Esophagus (tissue), 2 donors: ENCODE measurements at regions not wholly inside any gene's neighbourhood (a gene's known extent, or its start where the extent isn't known, plus 50 kb on each side); places are given as distances from the start of the nearest gene placed in this dataset.

Experiments
- H3K27ac ChIP-seq, 2 donors: one replicate each; pipeline ENCODE4 v1.5.1; 2013; ENCODE audit warnings: low read depth in 2 of 2, mild to moderate bottlenecking in 2 of 2, inconsistent platforms in 1 of 2, low read length in 1 of 2, moderate library complexity in 1 of 2
- H3K27me3 ChIP-seq, 2 donors: one replicate each; pipeline ENCODE4 v1.6.1; 2013; ENCODE audit warnings: low read length in 2 of 2, control low read depth in 1 of 2, mild to moderate bottlenecking in 1 of 2; ENCODE audit not compliant: insufficient read depth in 2 of 2, control insufficient read depth in 1 of 2
- H3K36me3 ChIP-seq, 2 donors: one replicate each; pipeline ENCODE4 v1.6.1; 2013; ENCODE audit warnings: low read length in 1 of 2; ENCODE audit not compliant: control insufficient read depth in 2 of 2, insufficient read depth in 2 of 2
- H3K4me1 ChIP-seq, 2 donors: one replicate each; pipeline ENCODE4 v1.6.1; 2013; ENCODE audit warnings: low read length in 1 of 2; ENCODE audit not compliant: control insufficient read depth in 2 of 2, insufficient read depth in 2 of 2
- H3K4me3 ChIP-seq, 2 donors: one replicate each; pipeline ENCODE4 v1.5.1; 2013; ENCODE audit warnings: low read length in 2 of 2, mild to moderate bottlenecking in 2 of 2, low read depth in 1 of 2, moderate library complexity in 1 of 2
- H3K9me3 ChIP-seq, 2 donors: one replicate each; pipeline ENCODE4 v1.6.1; 2013; ENCODE audit warnings: mild to moderate bottlenecking in 2 of 2, low read depth in 1 of 2, low read length in 1 of 2, moderate library complexity in 1 of 2; ENCODE audit not compliant: control insufficient read depth in 2 of 2, insufficient read depth in 1 of 2
- WGBS, 2 donors: extraction: QIAGEN DNeasy Blood & Tissue Kit; methylation state at CpG; one replicate each; pipeline ENCODE4 v1.1.7; 2013; 5-methylcytosine and 5-hydroxymethylcytosine counted together
- donor health status: healthy with polysubstance abuse.
- donor health status: Bipolar disorder and iron deficiency.

DNA sequence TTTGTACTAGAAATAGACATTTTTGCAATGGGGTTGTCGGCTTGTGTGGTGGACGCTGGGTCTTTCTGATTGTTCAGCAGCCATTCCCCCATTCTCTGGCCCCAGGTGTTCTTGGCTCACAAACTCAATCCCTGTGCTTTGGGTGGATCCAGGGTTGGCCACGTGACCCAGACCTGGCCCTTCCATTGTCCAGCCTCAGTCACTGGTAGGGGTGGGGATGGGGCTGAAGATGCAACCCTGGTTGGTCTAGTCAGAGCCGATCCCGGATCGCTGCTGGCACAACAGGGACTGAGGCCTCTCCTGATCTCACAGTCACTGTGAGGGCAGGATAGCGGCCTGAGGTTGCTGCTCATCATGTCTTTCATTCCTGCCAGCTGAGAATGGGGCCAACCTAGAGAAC, 365.3 kb upstream of the SULF2 start:
- WGBS, 2 donors, result 90 to 92% methylated on average over 7 of the region's 7 CpGs
- H3K27me3 ChIP-seq, result peaks cover 0 to 4% of the 10 kb centered on the region in 2 donors
- no peak overlapping the region for H3K4me3 ChIP-seq
- no peaks in the 10 kb centered on the region for H3K4me1 ChIP-seq
- H3K9me3 ChIP-seq, result peaks cover 0 to 3% of the 10 kb centered on the region in 2 donors
- H3K27ac ChIP-seq, result no peak overlapping the region
- H3K36me3 ChIP-seq, result no peaks in the 10 kb centered on the region

DNA sequence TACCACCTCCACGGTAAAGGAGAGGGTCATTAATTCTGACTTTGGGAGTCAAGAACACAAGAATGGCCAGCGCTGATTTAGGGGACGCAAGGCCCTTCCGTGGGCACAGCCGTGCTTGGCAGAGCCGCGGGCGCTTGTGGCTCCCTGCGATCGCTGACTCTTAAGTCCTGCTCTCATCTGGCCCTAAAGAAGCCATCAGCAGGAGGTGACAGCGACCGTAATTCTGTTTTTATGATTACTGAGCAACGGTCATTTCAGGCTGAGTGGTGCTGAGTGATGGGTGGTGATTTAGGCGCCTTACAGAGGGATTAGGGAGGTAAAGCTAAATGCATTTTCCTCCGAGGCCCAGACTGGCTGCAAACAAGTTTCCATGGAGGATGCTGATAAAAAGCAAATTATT, 364.6 kb upstream of the SULF2 start:
- WGBS, 2 donors, result 79 to 85% methylated on average over 15 of the region's 15 CpGs
- peaks cover 0 to 4% of the 10 kb centered on the region in 2 donors for H3K27me3 ChIP-seq

GRCh38 chr20:48148916-48149672, 363.8 kb upstream of the SULF2 start:
- Histone ChIP-seq H3K27me3 (peaks cover 0 to 4% of the 10 kb centered on the region in 2 donors), H3K36me3 (no peaks in the 10 kb centered on the region), H3K27ac (no peak overlapping the region), H3K9me3 (peaks cover 0 to 3% of the 10 kb centered on the region in 2 donors), H3K4me1 (no peaks in the 10 kb centered on the region), H3K4me3 (no peak overlapping the region)
- WGBS, 2 donors, result 66 to 94% methylated on average over 13 of the region's 13 CpGs

More for the DNA sequence above, 364.6 kb upstream of the SULF2 start:
- H3K4me3 ChIP-seq, result no peak overlapping the region
- no peak overlapping the region for H3K27ac ChIP-seq
- H3K4me1 ChIP-seq, result no peaks in the 10 kb centered on the region
- no peaks in the 10 kb centered on the region for H3K36me3 ChIP-seq
- H3K9me3 ChIP-seq, result peaks cover 0 to 3% of the 10 kb centered on the region in 2 donors

DNA sequence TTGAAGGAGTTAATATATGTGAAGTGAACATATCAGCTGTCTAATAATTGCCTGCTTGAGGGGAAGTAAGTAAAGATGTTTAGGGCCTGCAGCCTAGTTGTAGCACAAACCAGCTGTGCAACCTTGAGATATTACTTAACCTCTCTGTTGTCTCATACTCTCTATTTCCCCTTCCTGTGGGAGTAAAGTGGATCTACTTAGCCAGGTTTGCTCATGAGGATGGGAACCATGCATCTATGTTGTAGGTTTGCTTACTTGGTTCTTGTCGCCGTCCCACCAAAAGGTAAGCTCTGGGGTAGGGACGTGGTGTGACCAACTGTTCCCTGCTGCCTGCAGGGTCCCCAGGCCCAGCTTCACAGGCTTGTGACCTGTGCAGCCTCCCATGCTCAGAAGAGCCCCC, 362.7 kb upstream of the SULF2 start:
- 93 to 96% methylated on average over 3 of the region's 3 CpGs for WGBS, 2 donors
- Histone ChIP-seq H3K4me3 (no peak overlapping the region), H3K4me1 (no peaks in the 10 kb centered on the region), H3K27me3 (peaks cover 0 to 4% of the 10 kb centered on the region in 2 donors), H3K36me3 (no peaks in the 10 kb centered on the region), H3K27ac (no peak overlapping the region), H3K9me3 (peaks cover 0 to 3% of the 10 kb centered on the region in 2 donors)

DNA sequence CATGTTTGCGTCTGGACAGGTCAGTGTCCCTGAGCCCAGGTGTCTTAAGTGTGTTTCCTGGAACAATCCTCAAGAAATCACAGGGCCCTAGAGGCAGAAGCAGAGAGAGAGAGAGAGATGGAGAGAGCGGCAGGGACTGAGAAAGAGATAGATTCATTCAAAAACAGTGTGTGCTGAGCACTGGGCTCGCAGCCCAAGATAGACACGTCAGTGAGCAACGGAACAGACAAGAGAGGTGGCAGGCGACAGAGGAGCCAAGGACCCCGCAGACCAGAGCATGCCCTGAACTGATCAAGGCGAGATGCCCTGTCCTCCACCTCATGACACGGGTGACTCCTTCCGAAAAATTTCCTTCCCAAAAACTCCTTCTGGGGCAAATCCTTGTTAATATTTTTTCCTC, 362.0 kb upstream of the SULF2 start:
- Histone ChIP-seq H3K27ac (no peak overlapping the region), H3K27me3 (no peaks in the 10 kb centered on the region), H3K4me1 (no peaks in the 10 kb centered on the region), H3K9me3 (peaks cover 0 to 3% of the 10 kb centered on the region in 2 donors), H3K4me3 (no peak overlapping the region), H3K36me3 (no peaks in the 10 kb centered on the region)
- WGBS, 2 donors, result 86 to 88% methylated on average over 10 of the region's 10 CpGs

GRCh38 chr20:48146877-48147276, 361.6 kb upstream of the SULF2 start:
- 56 to 69% methylated on average over 7 of the region's 7 CpGs for WGBS, 2 donors
- Histone ChIP-seq H3K4me3 (no peak overlapping the region), H3K27me3 (no peaks in the 10 kb centered on the region), H3K36me3 (no peaks in the 10 kb centered on the region), H3K9me3 (peaks cover 0 to under 1% of the 10 kb centered on the region in 2 donors), H3K27ac (no peak overlapping the region), H3K4me1 (no peaks in the 10 kb centered on the region)

GRCh38 chr20:48146308-48146707, 361.0 kb upstream of the SULF2 start:
- Histone ChIP-seq H3K9me3 (no peaks in the 10 kb centered on the region), H3K4me1 (no peaks in the 10 kb centered on the region), H3K36me3 (no peaks in the 10 kb centered on the region), H3K4me3 (no peak overlapping the region), H3K27ac (no peak overlapping the region), H3K27me3 (no peaks in the 10 kb centered on the region)
- 89 to 91% methylated on average over 3 of the region's 3 CpGs for WGBS, 2 donors

- Histone ChIP-seq H3K27ac (no peak overlapping the region), H3K4me3 (no peak overlapping the region), H3K36me3 (no peaks in the 10 kb centered on the region), H3K9me3 (no peaks in the 10 kb centered on the region), H3K4me1 (no peaks in the 10 kb centered on the region), H3K27me3 (no peaks in the 10 kb centered on the region)
- 84 to 85% methylated on average over 10 of the region's 10 CpGs for WGBS, 2 donors
Observed at GRCh38 chr20:48143435-48144081, 358.3 kb upstream of the SULF2 start.

GRCh38 chr20:48142516-48142773, 357.2 kb upstream of the SULF2 start:
- 45 to 57% methylated on average over 6 of the region's 6 CpGs for WGBS, 2 donors
- no peaks in the 10 kb centered on the region for H3K36me3 ChIP-seq

More at GRCh38 chr20:48142516-48142773, 357.2 kb upstream of the SULF2 start:
- Histone ChIP-seq H3K9me3 (no peaks in the 10 kb centered on the region), H3K27ac (no peak overlapping the region), H3K4me1 (no peaks in the 10 kb centered on the region), H3K4me3 (no peak overlapping the region), H3K27me3 (no peaks in the 10 kb centered on the region)
